ENCODE measurements at regions not wholly inside any gene's neighbourhood (a gene's known extent, or its start where the extent isn't known, plus 50 kb on each side); places are given as distances from the start of the nearest gene placed in this dataset.

DNA sequence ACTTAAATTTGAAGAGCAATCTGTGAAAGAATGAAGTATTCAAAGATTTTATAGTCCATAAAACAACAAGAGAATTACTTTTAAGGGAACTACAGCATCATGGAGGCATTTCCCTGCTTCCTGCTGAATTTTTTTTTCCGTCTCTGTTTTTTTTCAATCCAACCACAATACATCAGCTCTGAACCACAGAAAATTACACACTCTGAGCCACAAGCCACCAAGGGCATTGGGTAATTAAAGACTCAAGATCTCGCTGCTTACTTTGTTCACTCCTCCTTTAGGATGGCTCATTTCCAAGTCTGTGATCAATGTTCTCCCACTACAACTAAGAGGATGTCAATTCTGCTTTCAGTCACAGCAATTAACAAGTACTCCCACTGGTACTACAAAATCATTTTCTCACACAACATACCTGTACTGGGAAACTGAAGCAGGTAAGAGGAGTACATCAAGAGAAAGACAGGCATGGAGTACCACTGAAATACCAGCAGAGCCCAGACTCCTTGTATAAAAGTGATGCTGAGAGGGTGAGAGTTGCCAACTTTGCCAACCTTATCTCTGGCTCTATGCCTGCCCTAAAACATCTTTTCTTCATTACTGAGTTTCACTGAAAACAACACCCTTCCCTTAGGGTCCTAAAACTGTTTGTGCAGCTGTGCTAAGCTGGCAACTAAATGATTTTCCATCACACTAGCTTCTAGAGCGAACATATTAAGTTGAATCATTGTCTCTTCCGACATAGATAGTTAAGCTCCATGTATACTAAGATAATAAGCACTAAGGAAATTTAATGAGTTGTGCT, 105.8 kb upstream of the MAGEB18 start:
- TF ChIP-seq, protein P1, sequence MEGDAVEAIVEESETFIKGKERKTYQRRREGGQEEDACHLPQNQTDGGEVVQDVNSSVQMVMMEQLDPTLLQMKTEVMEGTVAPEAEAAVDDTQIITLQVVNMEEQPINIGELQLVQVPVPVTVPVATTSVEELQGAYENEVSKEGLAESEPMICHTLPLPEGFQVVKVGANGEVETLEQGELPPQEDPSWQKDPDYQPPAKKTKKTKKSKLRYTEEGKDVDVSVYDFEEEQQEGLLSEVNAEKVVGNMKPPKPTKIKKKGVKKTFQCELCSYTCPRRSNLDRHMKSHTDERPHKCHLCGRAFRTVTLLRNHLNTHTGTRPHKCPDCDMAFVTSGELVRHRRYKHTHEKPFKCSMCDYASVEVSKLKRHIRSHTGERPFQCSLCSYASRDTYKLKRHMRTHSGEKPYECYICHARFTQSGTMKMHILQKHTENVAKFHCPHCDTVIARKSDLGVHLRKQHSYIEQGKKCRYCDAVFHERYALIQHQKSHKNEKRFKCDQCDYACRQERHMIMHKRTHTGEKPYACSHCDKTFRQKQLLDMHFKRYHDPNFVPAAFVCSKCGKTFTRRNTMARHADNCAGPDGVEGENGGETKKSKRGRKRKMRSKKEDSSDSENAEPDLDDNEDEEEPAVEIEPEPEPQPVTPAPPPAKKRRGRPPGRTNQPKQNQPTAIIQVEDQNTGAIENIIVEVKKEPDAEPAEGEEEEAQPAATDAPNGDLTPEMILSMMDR (IDR thresholded peaks at IDR 0.05; ENCODE audit: low read depth, low read length): no peak
- TF ChIP-seq POLR2A (IDR thresholded peaks at IDR 0.05; ENCODE audit: extremely low read depth, insufficient read length): no peak
